H1 (cell line): ENCODE measurements at regions not wholly inside any gene's neighbourhood (a gene's known extent, or its start where the extent isn't known, plus 50 kb on each side); places are given as distances from the start of the nearest gene placed in this dataset.

ENCODE experiments used
- CBX5 ChIP-seq: fragments of 300-800, 300-1000 bp; sonication (generic); IDR thresholded peaks from 2 replicates; pipeline ENCODE4 v1.7.1; 2016; ENCODE audit warnings: antibody characterized with exemption, low read length, low read depth
- CHD7 ChIP-seq: fragments of 300-600 bp; sonication (generic); IDR thresholded peaks from 2 replicates; pipeline ENCODE4 v1.7.1; 2012; ENCODE audit warnings: low read length, moderate library complexity, mild to moderate bottlenecking, inconsistent platforms; ENCODE audit not compliant: insufficient replicate concordance
- EZH2 ChIP-seq: fragments of 200-600 bp; sonication (generic); IDR thresholded peaks from 2 replicates; pipeline ENCODE4 v1.7.1; 2012; ENCODE audit warnings: low read depth, mild to moderate bottlenecking, moderate library complexity, low read length, inconsistent platforms; ENCODE audit not compliant: severe bottlenecking

DNA sequence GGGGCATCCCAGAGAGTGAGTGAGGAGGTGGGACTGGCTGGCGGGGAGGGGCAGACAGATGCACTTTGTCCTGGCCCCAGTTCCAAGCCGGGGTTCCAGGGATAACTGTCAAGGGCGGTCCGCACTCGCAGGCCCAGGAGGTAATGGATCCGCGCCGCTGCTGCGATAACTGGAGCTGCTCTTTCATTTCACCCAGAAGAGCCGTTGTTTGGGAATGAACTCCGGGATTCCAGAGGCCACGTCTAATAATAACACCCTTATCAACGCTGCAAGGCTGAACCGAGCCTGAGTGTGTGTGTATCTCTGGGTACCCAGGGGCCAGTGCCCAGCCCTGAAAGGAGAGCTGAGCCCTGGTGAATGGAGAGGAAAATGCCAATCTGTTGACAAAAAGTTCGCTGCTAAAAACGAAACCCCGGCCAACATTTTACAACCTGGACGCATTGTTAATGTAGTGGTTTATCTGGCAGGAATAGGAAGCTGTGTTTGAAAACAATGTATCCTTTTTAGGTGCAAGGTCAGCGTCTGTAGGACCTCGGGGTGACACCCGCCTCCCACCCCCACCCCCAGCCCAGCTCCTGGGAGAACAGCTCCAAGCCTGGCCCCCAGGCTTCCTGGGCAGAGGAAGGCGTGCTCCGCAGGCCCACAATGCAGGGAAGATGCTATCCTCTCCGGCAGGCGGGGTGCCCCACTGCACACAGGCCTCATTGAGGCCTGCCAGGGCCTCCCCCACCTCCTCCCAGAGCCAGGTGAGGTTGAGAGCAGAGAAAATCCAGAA is 119.7 kb downstream of the PROX1 start (continued):
- TF ChIP-seq CHD7, result no peak
- no peak for TF ChIP-seq EZH2
- TF ChIP-seq CBX5, result no peak
